Medulla oblongata (tissue), 1 donor: ENCODE measurements at regions not wholly inside any gene's neighbourhood (a gene's known extent, or its start where the extent isn't known, plus 50 kb on each side); places are given as distances from the start of the nearest gene placed in this dataset.
"Not testable (repeated sequence)": the region's sequence is repeated elsewhere in the genome, so short reads cannot be mapped to it uniquely, and the experiment has no call there.

Experiments
- DNase-seq: peaks from one replicate; pipeline ENCODE4 v3.0.0-alpha.2; 2015; ENCODE audit errors: extremely low spot score

GRCh38 chr2:187782301-187782700 is 228.1 kb upstream of the TFPI start:
- no peak for DNase-seq

GRCh38 chr2:187783446-187783845 is 229.2 kb upstream of the TFPI start:
- no peak for DNase-seq

DNA sequence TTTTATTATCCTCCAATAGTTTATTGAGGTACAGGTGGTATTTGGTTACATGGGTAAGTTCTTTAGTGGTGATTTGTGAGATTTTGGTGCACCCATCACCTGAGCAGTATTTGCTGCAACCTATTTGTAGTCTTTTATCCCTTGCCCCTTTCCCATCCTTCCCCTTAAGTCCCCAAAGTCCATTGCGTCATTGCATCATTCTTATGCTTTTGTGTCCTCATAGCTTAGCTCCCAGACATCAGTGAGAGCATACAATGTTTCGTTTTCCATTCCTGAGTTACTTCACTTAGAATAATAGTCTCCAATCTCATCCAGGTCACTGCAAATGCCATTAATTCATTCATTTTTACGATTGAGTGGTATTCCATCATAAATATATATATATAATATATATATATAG is 229.9 kb upstream of the TFPI start:
- DNase-seq: not testable (repeated sequence)

DNA sequence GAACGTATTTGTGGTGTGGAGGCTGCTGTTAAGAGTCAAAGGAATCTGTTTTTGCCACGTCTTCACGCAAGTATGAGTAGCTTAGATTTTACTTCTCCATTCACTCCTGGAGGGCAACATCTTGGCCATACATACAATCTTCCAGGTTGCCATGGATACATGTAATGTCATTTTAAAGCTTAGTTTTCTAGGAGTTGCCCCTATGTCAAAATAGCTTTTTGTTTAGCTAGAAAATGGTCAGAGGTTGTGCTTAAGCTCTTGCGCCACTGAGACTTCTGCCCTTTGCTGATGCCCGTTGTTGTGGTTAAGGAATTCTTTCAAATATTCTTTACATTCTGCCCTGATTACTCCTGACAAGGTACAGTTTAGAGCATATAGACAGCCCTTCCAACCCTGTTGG is 245.4 kb upstream of the TFPI start:
- DNase-seq: no peak

DNA sequence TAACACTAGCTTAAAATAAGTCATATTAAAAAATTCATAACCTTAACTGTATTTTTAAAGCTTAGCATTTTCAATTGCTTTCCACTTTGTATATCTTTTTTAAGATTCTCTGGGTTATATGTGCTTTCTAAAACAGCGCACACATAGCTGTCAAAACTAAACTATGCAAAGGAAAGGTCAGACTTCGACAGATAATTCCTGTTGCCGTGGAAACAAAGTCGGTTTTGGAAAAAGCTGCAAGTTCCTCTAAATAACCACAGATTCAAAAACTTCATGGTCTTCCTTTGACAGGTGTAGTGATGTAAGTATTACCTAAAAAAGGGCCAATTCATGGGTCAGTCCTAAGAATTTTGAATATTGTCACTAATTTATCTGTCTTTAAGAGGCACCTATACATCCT is 249.6 kb upstream of the TFPI start:
- DNase-seq: no peak

- no peak for DNase-seq
Measured at GRCh38 chr2:187815113-187815512, 260.9 kb upstream of the TFPI start.

- DNase-seq: no peak
Measured at GRCh38 chr2:187819624-187820023, 265.4 kb upstream of the TFPI start.

DNA sequence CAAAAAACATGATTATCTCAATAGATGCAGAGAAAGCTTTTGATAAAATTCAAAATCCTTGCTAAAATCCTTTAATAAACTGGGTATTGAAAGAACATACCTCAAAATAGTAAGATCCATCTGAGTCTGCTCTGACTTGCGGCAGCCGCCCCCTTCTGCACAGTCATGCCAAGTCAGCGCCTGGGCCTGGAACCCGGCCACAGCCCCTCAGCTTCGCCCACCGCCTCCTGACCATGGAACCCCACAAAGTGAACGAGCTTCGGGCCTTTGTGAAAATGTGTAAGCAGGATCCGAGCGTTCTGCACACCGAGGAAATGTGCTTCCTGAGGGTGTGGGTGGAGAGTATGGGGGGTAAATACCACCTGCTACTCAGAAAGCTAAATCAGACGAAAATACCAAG is 270.9 kb upstream of the TFPI start:
- no peak for DNase-seq

GRCh38 chr2:187826023-187826422 is 271.8 kb upstream of the TFPI start:
- peak; percentile 39 for DNase-seq

GRCh38 chr2:187834787-187835186 is 280.6 kb upstream of the TFPI start:
- no peak for DNase-seq

GRCh38 chr2:187838690-187839089 is 284.5 kb upstream of the TFPI start:
- no peak for DNase-seq

DNA sequence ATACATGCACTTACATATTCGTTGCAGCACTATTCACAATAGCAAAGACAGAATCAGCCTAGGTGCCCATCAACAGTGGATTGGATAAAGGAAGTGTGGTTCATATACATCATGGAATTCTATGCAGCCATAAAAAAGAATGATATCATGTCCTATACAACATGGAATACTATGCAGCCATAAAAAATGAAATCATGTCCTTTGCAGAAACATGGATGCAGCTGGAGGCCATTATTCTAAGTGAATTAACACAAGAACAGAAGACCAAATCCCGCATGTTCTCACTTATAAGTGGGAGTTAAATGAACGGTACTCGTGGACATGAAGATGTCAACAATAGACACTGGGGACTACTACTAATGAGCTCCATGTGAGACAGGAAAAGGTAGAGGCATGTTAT is 288.1 kb upstream of the TFPI start:
- DNase-seq: no peak

GRCh38 chr2:187842978-187843847 is 289.0 kb upstream of the TFPI start:
- peak; percentile 59 for DNase-seq

- no peak for DNase-seq
Measured at GRCh38 chr2:187847245-187848208, 293.3 kb upstream of the TFPI start.

- no peak for DNase-seq
Measured at GRCh38 chr2:187851955-187852561, 297.8 kb upstream of the TFPI start.

- DNase-seq: no peak
Measured at GRCh38 chr2:187853381-187853791, 299.2 kb upstream of the TFPI start.

GRCh38 chr2:187854801-187855200 is 300.6 kb upstream of the TFPI start:
- DNase-seq: no peak

DNA sequence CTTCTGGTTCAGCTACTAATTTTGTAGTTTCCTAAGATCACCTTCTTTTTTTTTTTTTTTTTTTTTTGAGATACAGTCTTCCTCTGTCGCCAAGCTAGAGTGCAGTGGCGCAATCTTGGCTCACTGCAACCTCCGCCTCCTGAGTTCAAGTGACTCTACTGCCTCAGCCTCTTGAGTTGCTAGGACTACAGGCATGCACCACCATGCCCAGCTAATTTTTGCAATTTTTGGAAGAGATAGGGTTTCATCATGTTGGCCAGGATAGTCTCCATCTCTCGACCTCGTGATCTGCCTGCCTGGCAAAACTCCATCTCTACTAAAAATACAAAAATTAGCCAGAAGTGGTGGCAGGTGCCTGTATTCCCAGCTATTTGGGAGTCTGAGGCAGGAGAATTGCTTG is 301.5 kb upstream of the TFPI start:
- DNase-seq: no peak

DNA sequence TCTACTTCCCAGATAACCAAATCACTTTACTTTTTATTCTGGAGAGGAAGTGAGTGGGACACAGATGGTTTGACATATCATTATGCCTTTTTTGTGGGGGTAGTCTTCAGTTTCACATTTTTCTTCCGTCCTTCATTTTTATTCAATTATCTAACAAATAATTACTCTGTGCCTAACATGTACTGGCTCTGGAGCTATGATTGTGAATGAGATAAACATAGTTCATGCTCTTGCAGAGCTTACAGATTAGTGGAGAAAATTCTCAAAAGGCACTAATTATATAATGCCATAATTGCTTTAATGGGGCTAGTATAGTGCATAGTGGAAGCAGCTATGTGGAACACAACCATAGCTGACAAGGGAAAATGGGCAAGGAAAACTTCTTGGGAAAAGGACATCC is 303.6 kb upstream of the TFPI start:
- no peak for DNase-seq

DNA sequence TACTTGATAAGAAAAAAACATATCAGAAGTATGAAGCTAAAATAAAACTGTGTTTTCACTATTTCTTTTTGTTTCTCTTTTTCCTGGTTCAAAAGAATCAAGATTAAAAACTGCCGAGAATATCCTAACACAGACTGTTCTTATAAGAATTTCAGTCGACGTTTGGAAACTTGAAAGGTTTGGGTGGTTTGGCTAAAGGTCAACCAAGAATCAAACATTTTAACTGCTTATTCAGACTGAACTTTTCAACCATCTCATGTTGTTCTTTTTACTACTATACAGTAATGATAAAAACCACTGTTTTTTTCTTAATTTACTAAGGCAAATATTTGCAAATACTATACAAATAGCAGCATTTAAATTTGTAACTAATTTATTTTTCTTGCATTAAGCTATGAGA is 308.5 kb upstream of the TFPI start:
- no peak for DNase-seq

DNA sequence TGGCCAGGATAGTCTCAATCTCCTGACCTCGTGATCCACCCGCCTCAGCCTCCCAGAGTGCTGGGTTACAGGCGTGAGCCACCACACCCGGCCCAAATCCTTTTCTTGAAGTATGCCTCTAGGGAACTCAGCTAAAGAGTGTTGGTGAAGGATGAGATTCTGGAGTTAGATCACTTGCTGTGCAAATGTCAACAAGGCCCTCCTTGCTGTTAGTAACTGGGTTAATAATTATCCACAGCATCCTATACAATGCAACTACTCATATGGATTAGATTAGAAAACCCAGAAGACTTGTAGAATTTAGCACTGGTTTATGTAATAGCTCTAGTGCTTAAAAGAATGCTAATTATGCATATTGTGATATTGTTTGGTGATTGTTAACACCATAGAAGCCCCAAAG is 310.8 kb upstream of the TFPI start:
- DNase-seq: no peak

GRCh38 chr2:187867165-187867564 is 312.9 kb upstream of the TFPI start:
- no peak for DNase-seq
